ENCODE measurements at regions not wholly inside any gene's neighbourhood (a gene's known extent, or its start where the extent isn't known, plus 50 kb on each side); places are given as distances from the start of the nearest gene placed in this dataset.
A peak's percentile ranks its signal among the peaks of the same experiment; 100 is the strongest.

DNA sequence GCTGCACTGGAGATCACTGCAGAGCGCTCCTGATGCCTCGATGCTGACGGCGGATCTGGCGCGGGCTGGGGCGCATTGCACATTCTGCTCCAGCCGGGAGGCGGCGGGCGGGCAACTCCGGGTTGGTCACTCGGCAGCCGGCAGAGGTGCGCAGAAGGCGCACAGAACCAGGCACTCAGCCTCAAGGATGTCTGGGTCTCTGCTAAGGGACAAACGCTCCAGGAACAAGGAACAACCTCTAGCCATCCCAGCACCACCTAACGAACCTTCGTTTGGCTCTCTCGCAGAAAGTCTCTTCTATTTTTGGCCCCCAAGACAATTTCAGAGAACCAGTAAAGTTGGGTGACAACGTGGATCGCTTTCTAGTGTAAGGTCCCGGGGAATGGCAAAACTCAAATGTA, 254.6 kb downstream of the OTUD1 start:
- no peak overlapping the region for H3K9ac ChIP-seq (ENCODE audit: low read depth in 1 of 2, low read length in 2 of 2)
- no peaks in the 10 kb centered on the region for H3K4me1 ChIP-seq (ENCODE audit: control insufficient read depth in 1 of 2, insufficient read depth in 2 of 2, low read length in 2 of 2)
- H3K27me3 ChIP-seq (ENCODE audit: control insufficient read depth in 1 of 2, insufficient read depth in 2 of 2, low read length in 2 of 2), result peaks cover 24 to 38% of the 10 kb centered on the region in 2 donors
- no peak overlapping the region for H3K27ac ChIP-seq (ENCODE audit: low read depth, low read length)
- no peaks in the 10 kb centered on the region for H3K9me3 ChIP-seq (ENCODE audit: control insufficient read depth in 1 of 2, low read length in 2 of 2)
- H3K4me3 ChIP-seq (ENCODE audit: low read depth in 1 of 2, low read length in 2 of 2), result no peak overlapping the region
- no peaks in the 10 kb centered on the region for H3K36me3 ChIP-seq (ENCODE audit: control insufficient read depth in 1 of 2, insufficient read depth in 2 of 2, low read length in 2 of 2)

- H3K9me3 ChIP-seq (ENCODE audit: control insufficient read depth in 1 of 2, low read length in 2 of 2), result no peaks in the 10 kb centered on the region
- no peak overlapping the region for H3K9ac ChIP-seq (ENCODE audit: low read depth in 1 of 2, low read length in 2 of 2)
- peaks cover 24 to 38% of the 10 kb centered on the region in 2 donors for H3K27me3 ChIP-seq (ENCODE audit: control insufficient read depth in 1 of 2, insufficient read depth in 2 of 2, low read length in 2 of 2)
- H3K27ac ChIP-seq (ENCODE audit: low read depth, low read length), result no peak overlapping the region
- H3K4me1 ChIP-seq (ENCODE audit: control insufficient read depth in 1 of 2, insufficient read depth in 2 of 2, low read length in 2 of 2), result no peaks in the 10 kb centered on the region
- H3K4me3 ChIP-seq (ENCODE audit: low read depth in 1 of 2, low read length in 2 of 2), result no peak overlapping the region
- no peaks in the 10 kb centered on the region for H3K36me3 ChIP-seq (ENCODE audit: control insufficient read depth in 1 of 2, insufficient read depth in 2 of 2, low read length in 2 of 2)
These were observed 255.1 kb downstream of the OTUD1 start for GRCh38 chr10:23693925-23694324.

DNA sequence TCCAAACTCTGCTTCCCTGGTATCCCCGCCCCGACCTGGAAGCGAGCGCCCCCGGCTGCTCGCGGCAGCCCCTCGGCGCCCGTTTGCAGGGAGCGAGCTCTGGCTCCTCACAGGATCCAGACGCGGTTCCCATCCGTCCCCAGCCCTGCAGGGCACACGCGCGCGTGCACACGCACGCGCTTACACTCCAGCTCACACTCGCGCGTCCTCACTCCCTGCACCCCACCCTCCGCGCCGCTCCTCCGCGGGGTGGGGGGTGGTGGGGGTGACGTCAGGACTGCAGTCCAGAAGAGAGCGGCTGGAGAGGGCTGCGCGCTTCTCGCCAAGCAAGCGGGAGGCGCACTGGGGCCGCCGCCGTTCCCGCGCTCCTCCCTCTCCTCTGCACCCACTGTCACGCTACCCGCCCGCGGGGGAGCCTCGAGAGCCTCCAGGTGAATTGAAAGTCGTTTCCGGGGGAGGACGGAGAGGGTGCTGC, 255.6 kb downstream of the OTUD1 start:
- H3K4me3 ChIP-seq (ENCODE audit: low read depth in 1 of 2, low read length in 2 of 2), result no peak overlapping the region
- H3K4me1 ChIP-seq (ENCODE audit: control insufficient read depth in 1 of 2, insufficient read depth in 2 of 2, low read length in 2 of 2), result no peaks in the 10 kb centered on the region
- H3K27me3 ChIP-seq (ENCODE audit: control insufficient read depth in 1 of 2, insufficient read depth in 2 of 2, low read length in 2 of 2), result peaks cover 24 to 38% of the 10 kb centered on the region in 2 donors
- no peaks in the 10 kb centered on the region for H3K36me3 ChIP-seq (ENCODE audit: control insufficient read depth in 1 of 2, insufficient read depth in 2 of 2, low read length in 2 of 2)
- H3K27ac ChIP-seq (ENCODE audit: low read depth, low read length), result no peak overlapping the region
- H3K9ac ChIP-seq (ENCODE audit: low read depth in 1 of 2, low read length in 2 of 2), result no peak overlapping the region
- no peaks in the 10 kb centered on the region for H3K9me3 ChIP-seq (ENCODE audit: control insufficient read depth in 1 of 2, low read length in 2 of 2)

GRCh38 chr10:23694921-23695824, 256.3 kb downstream of the OTUD1 start:
- Histone ChIP-seq H3K9me3 (ENCODE audit: control insufficient read depth in 1 of 2, low read length in 2 of 2) (no peaks in the 10 kb centered on the region), H3K4me3 (ENCODE audit: low read depth in 1 of 2, low read length in 2 of 2) (no peak overlapping the region), H3K27ac (ENCODE audit: low read depth, low read length) (no peak overlapping the region), H3K9ac (ENCODE audit: low read depth in 1 of 2, low read length in 2 of 2) (no peak overlapping the region), H3K36me3 (ENCODE audit: control insufficient read depth in 1 of 2, insufficient read depth in 2 of 2, low read length in 2 of 2) (no peaks in the 10 kb centered on the region), H3K27me3 (ENCODE audit: control insufficient read depth in 1 of 2, insufficient read depth in 2 of 2, low read length in 2 of 2) (peaks cover 24 to 38% of the 10 kb centered on the region in 2 donors), H3K4me1 (ENCODE audit: control insufficient read depth in 1 of 2, insufficient read depth in 2 of 2, low read length in 2 of 2) (no peaks in the 10 kb centered on the region)

- H3K27me3 ChIP-seq (ENCODE audit: control insufficient read depth in 1 of 2, insufficient read depth in 2 of 2, low read length in 2 of 2), result peaks cover 24 to 38% of the 10 kb centered on the region in 2 donors
- no peak overlapping the region for H3K4me3 ChIP-seq (ENCODE audit: low read depth in 1 of 2, low read length in 2 of 2)
- no peak overlapping the region for H3K9ac ChIP-seq (ENCODE audit: low read depth in 1 of 2, low read length in 2 of 2)
These were observed 257.0 kb downstream of the OTUD1 start for GRCh38 chr10:23695825-23696420.

DNA sequence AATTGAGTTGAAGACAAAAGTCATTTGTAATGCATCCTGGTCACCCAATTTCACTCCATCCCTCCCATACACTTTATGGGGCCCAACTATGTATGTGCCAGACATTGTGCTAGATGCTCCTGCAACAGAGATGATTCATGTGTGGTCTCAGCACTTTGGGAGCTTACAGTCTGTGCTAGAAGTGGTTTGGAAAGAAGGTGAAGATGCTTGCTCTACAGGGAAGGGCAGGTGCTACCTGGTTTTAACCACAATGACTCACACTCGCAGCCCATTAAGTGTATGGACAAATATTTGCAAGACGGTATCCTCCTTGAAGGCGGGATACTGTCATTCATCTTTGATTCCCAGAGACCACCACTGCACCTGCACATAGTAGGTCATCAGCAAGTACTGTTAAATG, 257.6 kb downstream of the OTUD1 start:
- Histone ChIP-seq H3K27me3 (ENCODE audit: control insufficient read depth in 1 of 2, insufficient read depth in 2 of 2, low read length in 2 of 2) (peaks cover 24 to 38% of the 10 kb centered on the region in 2 donors), H3K9ac (ENCODE audit: low read depth in 1 of 2, low read length in 2 of 2) (no peak overlapping the region), H3K27ac (ENCODE audit: low read depth, low read length) (no peak overlapping the region), H3K9me3 (ENCODE audit: control insufficient read depth in 1 of 2, low read length in 2 of 2) (no peaks in the 10 kb centered on the region), H3K4me3 (ENCODE audit: low read depth in 1 of 2, low read length in 2 of 2) (no peak overlapping the region), H3K36me3 (ENCODE audit: control insufficient read depth in 1 of 2, insufficient read depth in 2 of 2, low read length in 2 of 2) (no peaks in the 10 kb centered on the region), H3K4me1 (ENCODE audit: control insufficient read depth in 1 of 2, insufficient read depth in 2 of 2, low read length in 2 of 2) (no peaks in the 10 kb centered on the region)

More at GRCh38 chr10:23695825-23696420, 257.0 kb downstream of the OTUD1 start:
- no peaks in the 10 kb centered on the region for H3K4me1 ChIP-seq (ENCODE audit: control insufficient read depth in 1 of 2, insufficient read depth in 2 of 2, low read length in 2 of 2)
- H3K36me3 ChIP-seq (ENCODE audit: control insufficient read depth in 1 of 2, insufficient read depth in 2 of 2, low read length in 2 of 2), result no peaks in the 10 kb centered on the region
- no peak overlapping the region for H3K27ac ChIP-seq (ENCODE audit: low read depth, low read length)
- H3K9me3 ChIP-seq (ENCODE audit: control insufficient read depth in 1 of 2, low read length in 2 of 2), result no peaks in the 10 kb centered on the region

DNA sequence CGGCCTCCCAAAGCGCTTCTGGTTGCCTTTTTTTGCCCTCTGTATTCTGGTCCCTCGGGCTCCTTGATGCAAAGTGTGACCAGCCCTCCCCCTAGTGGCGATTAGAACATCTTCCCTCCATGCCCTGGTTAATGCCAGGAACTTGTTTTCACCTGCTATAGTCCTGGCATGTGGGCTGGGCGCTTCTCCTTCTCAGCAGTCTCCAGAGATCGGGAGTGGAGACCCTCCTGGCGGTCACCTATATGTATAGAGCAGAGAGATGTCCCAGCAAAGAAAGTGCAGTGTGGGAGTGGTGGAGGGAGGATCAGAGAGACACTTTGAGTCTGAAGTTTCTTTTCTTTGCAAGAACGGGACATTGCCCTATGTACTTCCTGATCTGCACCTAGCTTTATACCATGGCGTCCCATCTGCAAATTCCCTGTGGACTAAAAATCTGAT, 264.1 kb downstream of the OTUD1 start:
- H3K27me3 ChIP-seq (ENCODE audit: control insufficient read depth in 1 of 2, insufficient read depth in 2 of 2, low read length in 2 of 2), result no peaks in the 10 kb centered on the region
- peaks cover 0 to 3% of the 10 kb centered on the region in 2 donors for H3K4me1 ChIP-seq (ENCODE audit: control insufficient read depth in 1 of 2, insufficient read depth in 2 of 2, low read length in 2 of 2)
- peak overlapping the region; percentile 27 to 49 for H3K4me3 ChIP-seq (ENCODE audit: low read depth in 1 of 2, low read length in 2 of 2)
- H3K9ac ChIP-seq (ENCODE audit: low read depth in 1 of 2, low read length in 2 of 2), result no peak overlapping the region
- no peaks in the 10 kb centered on the region for H3K36me3 ChIP-seq (ENCODE audit: control insufficient read depth in 1 of 2, insufficient read depth in 2 of 2, low read length in 2 of 2)
- H3K9me3 ChIP-seq (ENCODE audit: control insufficient read depth in 1 of 2, low read length in 2 of 2), result no peaks in the 10 kb centered on the region
- no peak overlapping the region for H3K27ac ChIP-seq (ENCODE audit: low read depth, low read length)

DNA sequence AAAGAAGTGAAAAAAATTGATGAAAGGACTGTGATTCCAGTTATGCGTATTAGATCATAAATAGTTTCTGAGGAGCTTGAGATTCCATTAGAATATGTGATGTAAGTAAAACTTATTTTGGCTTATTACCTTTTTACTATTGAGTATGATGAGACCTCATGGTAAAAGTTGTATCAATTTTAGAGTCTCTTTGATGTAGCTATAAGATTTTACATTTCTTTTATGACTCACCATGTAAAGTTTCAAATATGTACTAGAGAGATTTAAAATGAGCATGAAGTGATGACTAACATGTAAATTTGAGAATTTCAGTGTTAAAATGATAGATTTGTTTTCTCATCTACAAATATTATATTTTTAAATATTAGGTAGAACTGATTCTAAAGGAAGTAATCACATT, 276.5 kb downstream of the OTUD1 start:
- H3K27ac ChIP-seq (ENCODE audit: low read depth, low read length), result no peak overlapping the region
- H3K4me1 ChIP-seq (ENCODE audit: control insufficient read depth in 1 of 2, insufficient read depth in 2 of 2, low read length in 2 of 2), result no peaks in the 10 kb centered on the region
- no peak overlapping the region for H3K4me3 ChIP-seq (ENCODE audit: low read depth in 1 of 2, low read length in 2 of 2)
- no peaks in the 10 kb centered on the region for H3K9me3 ChIP-seq (ENCODE audit: control insufficient read depth in 1 of 2, low read length in 2 of 2)
- no peaks in the 10 kb centered on the region for H3K36me3 ChIP-seq (ENCODE audit: control insufficient read depth in 1 of 2, insufficient read depth in 2 of 2, low read length in 2 of 2)
- H3K27me3 ChIP-seq (ENCODE audit: control insufficient read depth in 1 of 2, insufficient read depth in 2 of 2, low read length in 2 of 2), result no peaks in the 10 kb centered on the region
- no peak overlapping the region for H3K9ac ChIP-seq (ENCODE audit: low read depth in 1 of 2, low read length in 2 of 2)

DNA sequence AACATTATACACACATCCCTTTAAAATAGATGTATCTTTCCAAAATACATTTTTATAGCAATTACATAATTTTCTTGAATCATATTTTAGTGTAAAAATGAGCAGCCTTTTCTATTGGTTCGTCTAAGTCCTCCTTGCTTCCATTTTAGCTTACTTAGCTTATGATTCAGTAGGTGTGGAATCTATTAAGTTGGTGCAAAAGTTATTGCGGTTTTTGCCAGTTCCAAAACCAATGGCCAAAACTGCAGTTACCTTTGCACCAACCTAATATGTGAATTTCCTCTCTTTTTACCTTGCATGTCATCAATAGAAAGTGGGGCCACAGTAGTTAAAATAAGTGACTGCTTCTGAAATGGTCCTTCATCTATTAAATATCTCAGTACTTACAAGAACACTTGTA, 279.0 kb downstream of the OTUD1 start:
- no peak overlapping the region for H3K9ac ChIP-seq (ENCODE audit: low read depth in 1 of 2, low read length in 2 of 2)
- H3K27ac ChIP-seq (ENCODE audit: low read depth, low read length), result no peak overlapping the region
- H3K27me3 ChIP-seq (ENCODE audit: control insufficient read depth in 1 of 2, insufficient read depth in 2 of 2, low read length in 2 of 2), result no peaks in the 10 kb centered on the region
- no peak overlapping the region for H3K4me3 ChIP-seq (ENCODE audit: low read depth in 1 of 2, low read length in 2 of 2)
- H3K36me3 ChIP-seq (ENCODE audit: control insufficient read depth in 1 of 2, insufficient read depth in 2 of 2, low read length in 2 of 2), result no peaks in the 10 kb centered on the region
- no peaks in the 10 kb centered on the region for H3K4me1 ChIP-seq (ENCODE audit: control insufficient read depth in 1 of 2, insufficient read depth in 2 of 2, low read length in 2 of 2)
- no peaks in the 10 kb centered on the region for H3K9me3 ChIP-seq (ENCODE audit: control insufficient read depth in 1 of 2, low read length in 2 of 2)

DNA sequence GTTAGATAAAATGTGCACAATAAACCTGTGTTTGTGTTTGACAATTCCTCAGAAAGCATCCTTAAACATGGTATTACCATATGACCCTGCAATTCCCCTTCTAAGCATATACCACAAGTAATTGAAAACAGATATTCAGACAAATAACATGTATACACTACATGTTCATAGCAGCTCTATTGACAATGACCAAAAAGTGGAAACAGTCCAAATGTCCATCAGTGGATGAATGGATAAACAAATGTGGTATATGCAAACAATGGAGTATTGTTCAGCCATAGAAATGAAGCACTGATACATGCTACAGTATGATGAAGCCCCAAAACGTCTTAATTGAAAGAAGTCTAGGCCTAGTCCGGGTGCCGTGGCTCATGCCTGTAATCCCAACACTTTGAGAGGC, 280.1 kb downstream of the OTUD1 start:
- Histone ChIP-seq H3K9me3 (ENCODE audit: control insufficient read depth in 1 of 2, low read length in 2 of 2) (no peaks in the 10 kb centered on the region), H3K4me3 (ENCODE audit: low read depth in 1 of 2, low read length in 2 of 2) (no peak overlapping the region), H3K9ac (ENCODE audit: low read depth in 1 of 2, low read length in 2 of 2) (no peak overlapping the region), H3K27ac (ENCODE audit: low read depth, low read length) (no peak overlapping the region), H3K4me1 (ENCODE audit: control insufficient read depth in 1 of 2, insufficient read depth in 2 of 2, low read length in 2 of 2) (no peaks in the 10 kb centered on the region), H3K27me3 (ENCODE audit: control insufficient read depth in 1 of 2, insufficient read depth in 2 of 2, low read length in 2 of 2) (no peaks in the 10 kb centered on the region), H3K36me3 (ENCODE audit: control insufficient read depth in 1 of 2, insufficient read depth in 2 of 2, low read length in 2 of 2) (no peaks in the 10 kb centered on the region)

Data from duodenal mucosa (tissue), 2 donors.